Mammary epithelial cell (primary cell): ENCODE measurements at regions not wholly inside any gene's neighbourhood (a gene's known extent, or its start where the extent isn't known, plus 50 kb on each side); places are given as distances from the start of the nearest gene placed in this dataset.

ENCODE experiments used
- CTCF ChIP-seq, 2 donors: IDR thresholded peaks in 1 of 2; conservative IDR thresholded peaks in 1 of 2; 2 replicates each; pipeline ENCODE4 v1.5.1; 2011 to 2012; ENCODE audit warnings: inconsistent platforms in 2 of 2, low read length in 2 of 2, mild to moderate bottlenecking in 2 of 2, control low read depth in 1 of 2, low read depth in 1 of 2; ENCODE audit not compliant: insufficient read depth in 1 of 2; ENCODE audit errors: extremely low read depth in 1 of 2
- EZH2 ChIP-seq: IDR thresholded peaks from 2 replicates; pipeline ENCODE4 v1.6.1; 2012; ENCODE audit warnings: low read length, inconsistent platforms, borderline replicate concordance

DNA sequence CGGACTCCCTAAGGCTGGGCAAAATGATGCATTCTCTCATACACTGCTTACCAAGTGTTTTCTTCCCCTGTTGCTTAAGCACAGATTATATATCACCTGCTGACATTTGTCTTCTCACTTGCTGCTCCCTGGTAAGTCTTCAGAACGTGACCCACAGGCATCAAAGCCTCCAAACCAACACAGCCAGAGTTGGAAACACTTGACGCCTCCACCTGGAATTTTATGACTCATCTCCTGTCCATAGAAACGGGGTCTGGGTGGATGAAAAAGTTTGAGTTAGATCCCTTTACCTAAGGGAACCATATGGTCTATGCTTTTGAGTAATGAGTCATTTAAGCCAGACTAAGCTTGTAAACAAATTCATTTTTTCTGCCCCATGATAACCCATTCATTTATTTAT, 251.6 kb downstream of the USP46 start:
- TF ChIP-seq CTCF (conservative IDR thresholded peaks at IDR 0.05 in 1 of 2, IDR thresholded peaks at IDR 0.05 in 1 of 2; ENCODE audit: extremely low read depth in 1 of 2, insufficient read depth in 1 of 2, low read depth in 1 of 2, low read length in 2 of 2) (no peak), EZH2 (no peak)
